ENCODE measurements at regions not wholly inside any gene's neighbourhood (a gene's known extent, or its start where the extent isn't known, plus 50 kb on each side); places are given as distances from the start of the nearest gene placed in this dataset.

DNA sequence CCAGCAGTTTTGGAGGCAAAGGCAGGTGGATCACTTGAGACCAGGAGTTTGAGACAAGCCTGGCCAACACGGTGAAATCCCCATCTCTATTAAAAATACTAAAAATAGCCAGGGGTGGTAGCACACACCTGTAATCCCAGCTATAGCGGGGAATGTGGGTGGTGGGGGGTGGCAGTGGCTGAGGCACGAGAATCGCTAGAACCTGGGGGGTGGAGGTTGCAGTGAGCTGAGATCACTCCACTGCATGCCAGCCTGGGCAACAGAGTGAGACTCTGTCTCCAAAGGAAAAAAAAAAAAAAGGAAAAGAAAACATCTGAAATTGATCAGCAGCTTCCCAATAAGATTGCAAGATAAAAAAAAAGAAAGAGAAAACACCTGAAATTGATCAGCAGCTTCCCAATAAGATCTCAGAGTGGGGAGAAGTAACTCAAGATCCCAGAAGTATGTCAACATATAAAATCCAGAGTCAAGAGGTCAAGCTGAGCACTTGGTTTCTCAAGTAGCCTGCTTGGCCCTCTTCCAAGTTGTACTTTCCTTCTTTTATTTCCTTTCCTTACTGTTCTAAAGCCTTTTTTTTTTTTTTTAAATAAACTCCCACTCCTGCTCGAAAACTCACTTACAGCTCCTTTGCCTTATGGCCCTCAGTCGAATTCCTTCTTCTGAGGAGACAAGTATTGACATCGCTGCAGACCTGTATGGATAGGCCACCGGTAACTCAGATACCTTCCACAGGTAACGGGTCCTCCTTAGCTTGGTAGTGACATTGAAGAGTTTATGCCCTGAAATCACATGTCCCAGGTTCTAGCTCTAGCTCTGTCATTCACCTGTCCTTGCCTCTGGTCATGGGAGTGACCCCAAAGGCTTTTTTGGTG is 368.5 kb upstream of the SYNCRIP start:
- no TSS peak for BruUV-seq (replicated peaks)
- ChIA-PET POLR2A (ENCODE audit: unreplicated experiment) (no interaction called here), CTCF (no interaction called here)
- H4K20me1 ChIP-seq (ENCODE audit: low read length): no peaks in the 10 kb centered on the region
- H3K79me2 ChIP-seq (ENCODE audit: low read length): no peaks in the 10 kb centered on the region
- no peak overlapping the region for H3K4me2 ChIP-seq (ENCODE audit: low read length)
- intact Hi-C loops (cut with micrococcal nuclease): no loop called here
- ATAC-seq (no peak), DNase-seq (no peak)
- H3K4me3 ChIP-seq (ENCODE audit: low read length): no peak overlapping the region
- TF ChIP-seq EZH2 (IDR thresholded peaks at IDR 0.05; ENCODE audit: low read length, unreplicated experiment): no peak
- TF ChIP-seq, protein P1, sequence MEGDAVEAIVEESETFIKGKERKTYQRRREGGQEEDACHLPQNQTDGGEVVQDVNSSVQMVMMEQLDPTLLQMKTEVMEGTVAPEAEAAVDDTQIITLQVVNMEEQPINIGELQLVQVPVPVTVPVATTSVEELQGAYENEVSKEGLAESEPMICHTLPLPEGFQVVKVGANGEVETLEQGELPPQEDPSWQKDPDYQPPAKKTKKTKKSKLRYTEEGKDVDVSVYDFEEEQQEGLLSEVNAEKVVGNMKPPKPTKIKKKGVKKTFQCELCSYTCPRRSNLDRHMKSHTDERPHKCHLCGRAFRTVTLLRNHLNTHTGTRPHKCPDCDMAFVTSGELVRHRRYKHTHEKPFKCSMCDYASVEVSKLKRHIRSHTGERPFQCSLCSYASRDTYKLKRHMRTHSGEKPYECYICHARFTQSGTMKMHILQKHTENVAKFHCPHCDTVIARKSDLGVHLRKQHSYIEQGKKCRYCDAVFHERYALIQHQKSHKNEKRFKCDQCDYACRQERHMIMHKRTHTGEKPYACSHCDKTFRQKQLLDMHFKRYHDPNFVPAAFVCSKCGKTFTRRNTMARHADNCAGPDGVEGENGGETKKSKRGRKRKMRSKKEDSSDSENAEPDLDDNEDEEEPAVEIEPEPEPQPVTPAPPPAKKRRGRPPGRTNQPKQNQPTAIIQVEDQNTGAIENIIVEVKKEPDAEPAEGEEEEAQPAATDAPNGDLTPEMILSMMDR (conservative IDR thresholded peaks at IDR 0.05; ENCODE audit: low read depth, low read length): no peak
- TF ChIP-seq EZH2phosphoT487 (IDR thresholded peaks at IDR 0.05; ENCODE audit: borderline replicate concordance, low read length): no peak
- H3K36me3 ChIP-seq (ENCODE audit: low read depth, low read length): no peaks in the 10 kb centered on the region
- no peaks in the 10 kb centered on the region for H3K4me1 ChIP-seq (ENCODE audit: insufficient read depth, low read length)
- H3K9ac ChIP-seq (ENCODE audit: low read length): no peak overlapping the region
- no peaks in the 10 kb centered on the region for H3K27me3 ChIP-seq (ENCODE audit: low read length)
- H3F3A ChIP-seq (ENCODE audit: low read length, unreplicated experiment): no peaks in the 10 kb centered on the region
- no peaks in the 10 kb centered on the region for H3K9me3 ChIP-seq (ENCODE audit: low read length)
- no peak overlapping the region for H2AFZ ChIP-seq (ENCODE audit: low read length)
- no peaks in the 10 kb centered on the region for H3K9me2 ChIP-seq (replicated peaks; ENCODE audit: low read length)
- H3K27ac ChIP-seq (ENCODE audit: low read length): no peak overlapping the region

DNA sequence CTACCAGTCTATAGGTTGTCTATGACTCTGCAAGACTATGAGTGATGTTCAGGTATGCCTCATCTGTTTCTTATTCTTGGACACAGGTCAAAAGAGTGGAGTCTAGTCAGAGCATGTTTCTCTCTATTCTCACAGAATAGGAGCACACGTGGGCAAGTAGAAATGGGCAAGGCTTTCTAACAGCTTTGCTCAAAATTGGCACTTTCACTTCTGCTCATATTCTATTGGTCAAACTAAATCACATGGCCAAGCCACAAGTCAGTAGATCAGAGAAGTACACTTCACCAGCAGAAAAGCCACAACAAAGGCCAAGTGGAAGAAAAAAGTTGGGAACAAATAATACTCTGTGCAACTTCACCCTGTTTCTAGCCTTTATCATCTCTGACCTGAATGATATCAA is 354.5 kb upstream of the SYNCRIP start:
- Histone ChIP-seq H4K20me1 (ENCODE audit: low read length) (no peaks in the 10 kb centered on the region), H3K9me3 (ENCODE audit: low read length) (no peaks in the 10 kb centered on the region), H3K4me2 (ENCODE audit: low read length) (no peak overlapping the region), H3K4me3 (ENCODE audit: low read length) (no peak overlapping the region), H3K36me3 (ENCODE audit: low read depth, low read length) (no peaks in the 10 kb centered on the region), H2AFZ (ENCODE audit: low read length) (no peak overlapping the region), H3K9ac (ENCODE audit: low read length) (no peak overlapping the region), H3F3A (ENCODE audit: low read length, unreplicated experiment) (no peaks in the 10 kb centered on the region), H3K79me2 (ENCODE audit: low read length) (no peaks in the 10 kb centered on the region), H3K4me1 (ENCODE audit: insufficient read depth, low read length) (no peaks in the 10 kb centered on the region), H3K27me3 (ENCODE audit: low read length) (no peaks in the 10 kb centered on the region), H3K9me2 (replicated peaks; ENCODE audit: low read length) (no peaks in the 10 kb centered on the region), H3K27ac (ENCODE audit: low read length) (no peak overlapping the region)
- intact Hi-C loops (cut with micrococcal nuclease): no loop called here
- DNase-seq: no peak
- TF ChIP-seq EZH2 (IDR thresholded peaks at IDR 0.05; ENCODE audit: low read length, unreplicated experiment): no peak
- no peak for TF ChIP-seq EZH2phosphoT487 (IDR thresholded peaks at IDR 0.05; ENCODE audit: borderline replicate concordance, low read length)
- TF ChIP-seq, protein P1 (conservative IDR thresholded peaks at IDR 0.05; ENCODE audit: low read depth, low read length): no peak
- CTCF ChIA-PET: no interaction called here
- BruUV-seq (replicated peaks): no TSS peak
- ATAC-seq: no peak
- POLR2A ChIA-PET (ENCODE audit: unreplicated experiment): no interaction called here

DNA sequence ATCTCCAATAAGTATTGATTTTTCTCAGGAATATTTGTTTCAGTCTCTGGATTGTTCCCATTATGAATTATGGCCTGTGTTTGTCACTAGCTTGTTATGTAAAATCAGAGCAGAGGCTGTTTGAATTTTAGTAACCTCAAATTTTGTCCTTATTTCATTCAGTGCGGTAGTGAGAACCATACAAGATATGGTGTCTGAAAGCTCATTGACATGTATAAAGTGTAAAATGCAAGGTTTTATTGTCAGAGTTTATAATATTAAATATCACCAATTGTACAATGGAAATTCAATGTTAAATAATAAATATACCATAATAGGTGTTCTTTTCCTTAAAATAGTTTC is 353.3 kb upstream of the SYNCRIP start:
- Histone ChIP-seq H3K4me3 (ENCODE audit: low read length) (no peak overlapping the region), H2AFZ (ENCODE audit: low read length) (no peak overlapping the region), H3K9me2 (replicated peaks; ENCODE audit: low read length) (no peaks in the 10 kb centered on the region), H3K27ac (ENCODE audit: low read length) (no peak overlapping the region), H3K9ac (ENCODE audit: low read length) (no peak overlapping the region), H3K36me3 (ENCODE audit: low read depth, low read length) (no peaks in the 10 kb centered on the region), H3K9me3 (ENCODE audit: low read length) (no peaks in the 10 kb centered on the region), H3K4me2 (ENCODE audit: low read length) (no peak overlapping the region), H4K20me1 (ENCODE audit: low read length) (no peaks in the 10 kb centered on the region), H3K4me1 (ENCODE audit: insufficient read depth, low read length) (no peaks in the 10 kb centered on the region), H3K79me2 (ENCODE audit: low read length) (no peaks in the 10 kb centered on the region), H3K27me3 (ENCODE audit: low read length) (no peaks in the 10 kb centered on the region), H3F3A (ENCODE audit: low read length, unreplicated experiment) (no peaks in the 10 kb centered on the region)
- ChIA-PET CTCF (no interaction called here), POLR2A (ENCODE audit: unreplicated experiment) (no interaction called here)
- intact Hi-C loops (cut with micrococcal nuclease): no loop called here
- TF ChIP-seq, protein P1 (conservative IDR thresholded peaks at IDR 0.05; ENCODE audit: low read depth, low read length): no peak
- TF ChIP-seq EZH2 (IDR thresholded peaks at IDR 0.05; ENCODE audit: low read length, unreplicated experiment): no peak
- no peak for TF ChIP-seq EZH2phosphoT487 (IDR thresholded peaks at IDR 0.05; ENCODE audit: borderline replicate concordance, low read length)
- ATAC-seq (no peak), DNase-seq (no peak)
- no TSS peak for BruUV-seq (replicated peaks)

Measured in PC-3 (cell line).